Osteoblast (primary cell): ENCODE measurements at regions not wholly inside any gene's neighbourhood (a gene's known extent, or its start where the extent isn't known, plus 50 kb on each side); places are given as distances from the start of the nearest gene placed in this dataset.

Experiments
- DNase-seq: peaks from one replicate; pipeline ENCODE4 v3.0.0; 2011; ENCODE audit warnings: low spot score, mixed read lengths; ENCODE audit not compliant: insufficient read length; ENCODE audit errors: missing footprints
- H2AFZ ChIP-seq: 2 replicates; pipeline ENCODE4 v1.6.0; 2011; ENCODE audit warnings: mild to moderate bottlenecking, low read length
- H3K27ac ChIP-seq: 2 replicates; pipeline ENCODE4 v1.5.1; 2011; ENCODE audit warnings: mild to moderate bottlenecking, low read depth, low read length, moderate library complexity
- H3K27me3 ChIP-seq: 2 replicates; pipeline ENCODE4 v1.6.0; 2012; ENCODE audit warnings: mild to moderate bottlenecking, control low read depth, inconsistent platforms, low read length, moderate library complexity; ENCODE audit not compliant: insufficient read depth
- H3K36me3 ChIP-seq: 2 replicates; pipeline ENCODE4 v1.5.1; 2011; ENCODE audit warnings: mild to moderate bottlenecking, low read length, control low read depth, moderate library complexity; ENCODE audit not compliant: insufficient read depth
- H3K4me1 ChIP-seq: 2 replicates; pipeline ENCODE4 v1.5.1; 2011; ENCODE audit warnings: mild to moderate bottlenecking, low read length, control low read depth, moderate library complexity; ENCODE audit not compliant: insufficient read depth
- H3K4me2 ChIP-seq: 2 replicates; pipeline ENCODE4 v1.6.0; 2011; ENCODE audit warnings: mild to moderate bottlenecking, low read length; ENCODE audit not compliant: insufficient read depth
- H3K4me3 ChIP-seq: fragments of 200-600 bp; sonication (generic); 3 replicates; pipeline ENCODE4 v1.5.1; 2012; ENCODE audit warnings: mild to moderate bottlenecking, low read length, inconsistent platforms; ENCODE audit not compliant: insufficient read depth
- H3K79me2 ChIP-seq: 2 replicates; pipeline ENCODE4 v1.6.0; 2012; ENCODE audit warnings: mild to moderate bottlenecking, low read length, control low read depth, inconsistent platforms; ENCODE audit not compliant: insufficient read depth
- H3K9me3 ChIP-seq: 2 replicates; pipeline ENCODE4 v1.5.1; 2011; ENCODE audit warnings: low read depth, low read length, control low read depth
- H4K20me1 ChIP-seq: 2 replicates; pipeline ENCODE4 v1.6.0; 2012; ENCODE audit warnings: mild to moderate bottlenecking, low read length, control low read depth; ENCODE audit not compliant: insufficient read depth
- CTCF ChIP-seq: IDR thresholded peaks from 2 replicates; pipeline ENCODE4 v1.5.1; 2011; ENCODE audit warnings: mild to moderate bottlenecking, low read depth, low read length, moderate library complexity; ENCODE audit errors: extremely low read depth

- Histone ChIP-seq H3K27me3 (no peaks in the 10 kb centered on the region), H3K4me2 (no peak overlapping the region), H2AFZ (no peak overlapping the region), H3K36me3 (no peaks in the 10 kb centered on the region), H3K79me2 (no peaks in the 10 kb centered on the region), H3K4me3 (no peak overlapping the region), H3K4me1 (no peaks in the 10 kb centered on the region), H3K9me3 (no peaks in the 10 kb centered on the region), H3K27ac (no peak overlapping the region), H4K20me1 (no peaks in the 10 kb centered on the region)
- TF ChIP-seq CTCF, result no peak
- DNase-seq, result no peak
Measured at GRCh38 chr5:3036041-3036788, 284.7 kb upstream of the IRX2 start.

- Histone ChIP-seq H3K79me2 (no peaks in the 10 kb centered on the region), H3K27me3 (no peaks in the 10 kb centered on the region), H3K4me1 (no peaks in the 10 kb centered on the region), H3K9me3 (no peaks in the 10 kb centered on the region), H3K27ac (no peak overlapping the region), H3K4me3 (no peak overlapping the region), H4K20me1 (no peaks in the 10 kb centered on the region), H3K4me2 (no peak overlapping the region), H3K36me3 (no peaks in the 10 kb centered on the region), H2AFZ (no peak overlapping the region)
- TF ChIP-seq CTCF, result no peak
- no peak for DNase-seq
Measured at GRCh38 chr5:3035452-3035851, 284.0 kb upstream of the IRX2 start.

- no peak overlapping the region for H2AFZ ChIP-seq
- no peak for DNase-seq
- H3K4me3 ChIP-seq, result no peak overlapping the region
- no peaks in the 10 kb centered on the region for H4K20me1 ChIP-seq
- no peak for TF ChIP-seq CTCF
- H3K36me3 ChIP-seq, result no peaks in the 10 kb centered on the region
- H3K27ac ChIP-seq, result no peak overlapping the region
- no peak overlapping the region for H3K4me2 ChIP-seq
- no peaks in the 10 kb centered on the region for H3K79me2 ChIP-seq
- no peaks in the 10 kb centered on the region for H3K9me3 ChIP-seq
- no peaks in the 10 kb centered on the region for H3K4me1 ChIP-seq
- no peaks in the 10 kb centered on the region for H3K27me3 ChIP-seq
Measured at GRCh38 chr5:3034881-3035280, 283.4 kb upstream of the IRX2 start.

- H2AFZ ChIP-seq, result no peak overlapping the region
- no peaks in the 10 kb centered on the region for H3K9me3 ChIP-seq
- no peak overlapping the region for H3K4me3 ChIP-seq
- no peak for DNase-seq
- no peaks in the 10 kb centered on the region for H4K20me1 ChIP-seq
- no peaks in the 10 kb centered on the region for H3K4me1 ChIP-seq
- H3K36me3 ChIP-seq, result no peaks in the 10 kb centered on the region
- no peaks in the 10 kb centered on the region for H3K27me3 ChIP-seq
- no peak overlapping the region for H3K27ac ChIP-seq
- H3K4me2 ChIP-seq, result no peak overlapping the region
- no peak for TF ChIP-seq CTCF
- H3K79me2 ChIP-seq, result no peaks in the 10 kb centered on the region
Measured at GRCh38 chr5:3034449-3034848, 283.0 kb upstream of the IRX2 start.
